Ascending aorta (tissue), 2 donors: ENCODE measurements at regions not wholly inside any gene's neighbourhood (a gene's known extent, or its start where the extent isn't known, plus 50 kb on each side); places are given as distances from the start of the nearest gene placed in this dataset.

Source experiments
- DNase-seq, 2 donors: peaks; one replicate each; pipeline ENCODE4 v3.0.0-alpha.2; 2019; ENCODE audit warnings: low spot score in 2 of 2
- H3K27ac ChIP-seq, 2 donors: fragments of 200-600 bp; sonication (generic); one replicate each; pipeline ENCODE4 v1.5.1; 2016 to 2017; ENCODE audit warnings: mild to moderate bottlenecking in 1 of 2
- H3K27me3 ChIP-seq: fragments of 200-600 bp; sonication (generic); one replicate; pipeline ENCODE4 v1.5.1; 2017
- H3K36me3 ChIP-seq, 2 donors: fragments of 200-600 bp; sonication (generic); one replicate each; pipeline ENCODE4 v1.5.1; 2016
- H3K4me1 ChIP-seq, 2 donors: fragments of 200-600 bp; sonication (generic); one replicate each; pipeline ENCODE4 v1.5.1; 2016 to 2017; ENCODE audit warnings: mild to moderate bottlenecking in 1 of 2
- H3K4me3 ChIP-seq, 2 donors: fragments of 200-600 bp; sonication (generic); one replicate each; pipeline ENCODE4 v1.5.1; 2016 to 2017; ENCODE audit warnings: mild to moderate bottlenecking in 1 of 2
- H3K9me3 ChIP-seq, 2 donors: fragments of 200-600 bp; sonication (generic); one replicate each; pipeline ENCODE4 v1.5.1; 2016
- CTCF ChIP-seq, 3 experiments: fragments of 200-600 bp in 2 of 3; fragments of 450-650 bp in 1 of 3; sonication (generic) in 2 of 3; IDR thresholded peaks; one replicate each; pipeline ENCODE4 v1.5.1; 2016 to 2019; ENCODE audit warnings: antibody characterized with exemption in 3 of 3, mild to moderate bottlenecking in 1 of 3, moderate library complexity in 1 of 3
- intact Hi-C: fragments of 100-400 bp; cut with DNase I; formaldehyde crosslinking; loops from one replicate; pipeline ENCODE4 v1.15.1; 2023

DNA sequence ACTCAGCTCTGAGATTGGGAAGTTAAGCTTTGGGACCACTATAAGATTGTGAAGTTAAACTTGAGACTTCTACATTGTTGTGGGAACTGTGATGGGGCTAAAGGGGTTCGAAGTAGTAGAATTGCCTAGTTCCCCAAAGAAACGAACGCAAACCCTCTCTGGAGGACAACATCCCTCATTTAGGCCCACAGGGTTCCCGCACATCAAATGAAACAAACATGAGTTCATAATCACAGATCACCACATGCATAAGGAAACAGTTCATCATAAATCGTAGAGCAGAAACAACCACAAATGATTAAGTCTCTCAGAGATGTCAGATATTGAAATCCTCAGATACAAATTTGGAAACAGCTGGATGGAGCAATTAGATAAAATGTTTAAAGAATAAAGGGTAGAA is 55.9 kb upstream of the HPCAL1 start:
- peaks cover 0 to 24% of the 10 kb centered on the region in 2 donors for H3K9me3 ChIP-seq
- no peak for TF ChIP-seq CTCF (IDR thresholded peaks at IDR 0.05)
- intact Hi-C loops = no loop called here
- H3K36me3 ChIP-seq = no peaks in the 10 kb centered on the region
- H3K4me1 ChIP-seq = no peaks in the 10 kb centered on the region
- H3K27ac ChIP-seq = no peak overlapping the region
- H3K27me3 ChIP-seq = no peaks in the 10 kb centered on the region
- H3K4me3 ChIP-seq = no peak overlapping the region
- DNase-seq = no peak

DNA sequence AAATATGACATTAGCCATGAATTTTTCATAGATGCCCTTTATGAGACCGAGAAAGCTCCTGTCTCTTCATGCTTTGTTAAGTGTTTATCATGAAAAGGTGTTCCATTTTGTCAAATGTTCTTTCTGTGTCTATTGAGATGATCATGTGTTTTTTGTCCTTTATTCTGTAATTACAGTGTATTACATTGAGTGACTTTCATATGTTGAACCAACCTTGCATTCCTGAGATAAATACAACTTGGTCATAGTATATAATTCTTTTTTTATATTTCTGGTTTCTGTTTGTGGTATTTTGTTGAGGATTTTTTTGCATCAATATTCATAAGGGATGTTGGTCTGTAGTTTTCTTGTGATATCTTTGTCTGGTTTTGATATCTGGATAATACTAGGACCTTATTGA is 52.9 kb upstream of the HPCAL1 start:
- DNase-seq = no peak
- no peaks in the 10 kb centered on the region for H3K4me1 ChIP-seq
- no peaks in the 10 kb centered on the region for H3K36me3 ChIP-seq
- no peak for TF ChIP-seq CTCF (IDR thresholded peaks at IDR 0.05)
- intact Hi-C loops = no loop called here
- H3K27ac ChIP-seq = no peak overlapping the region
- no peak overlapping the region for H3K4me3 ChIP-seq
- no peaks in the 10 kb centered on the region for H3K27me3 ChIP-seq
- peaks cover 0 to 24% of the 10 kb centered on the region in 2 donors for H3K9me3 ChIP-seq

GRCh38 chr2:10252224-10252623 is 50.5 kb upstream of the HPCAL1 start:
- H3K27me3 ChIP-seq = no peaks in the 10 kb centered on the region
- no peaks in the 10 kb centered on the region for H3K4me1 ChIP-seq
- no peak for TF ChIP-seq CTCF (IDR thresholded peaks at IDR 0.05)
- DNase-seq = no peak
- no peak overlapping the region for H3K4me3 ChIP-seq
- intact Hi-C loops = no loop called here
- H3K27ac ChIP-seq = no peak overlapping the region
- H3K9me3 ChIP-seq = peaks cover 0 to 24% of the 10 kb centered on the region in 2 donors
- H3K36me3 ChIP-seq = no peaks in the 10 kb centered on the region

- intact Hi-C loops = no loop called here
- peaks cover 0 to 24% of the 10 kb centered on the region in 2 donors for H3K9me3 ChIP-seq
- no peak for DNase-seq
- no peak for TF ChIP-seq CTCF (IDR thresholded peaks at IDR 0.05)
- H3K4me1 ChIP-seq = no peaks in the 10 kb centered on the region
- no peaks in the 10 kb centered on the region for H3K36me3 ChIP-seq
- H3K27ac ChIP-seq = no peak overlapping the region
- H3K4me3 ChIP-seq = no peak overlapping the region
- no peaks in the 10 kb centered on the region for H3K27me3 ChIP-seq
These were observed 50.0 kb upstream of the HPCAL1 start for GRCh38 chr2:10252661-10253060.
